Choroid plexus epithelial cell (primary cell): ENCODE measurements at regions not wholly inside any gene's neighbourhood (a gene's known extent, or its start where the extent isn't known, plus 50 kb on each side); places are given as distances from the start of the nearest gene placed in this dataset.
A peak's percentile ranks its signal among the peaks of the same experiment; 100 is the strongest.

Experiments used
- DNase-seq: peaks from one replicate; pipeline ENCODE4 v3.0.0-alpha.2; 2010; ENCODE audit warnings: low read depth
- H3K4me3 ChIP-seq: 2 replicates; pipeline ENCODE4 v1.5.1; 2011; ENCODE audit warnings: low read depth, mild to moderate bottlenecking, control low read depth, low read length, moderate library complexity
- CTCF ChIP-seq: conservative IDR thresholded peaks from 2 replicates; pipeline ENCODE4 v1.5.1; 2011; ENCODE audit warnings: low read depth, mild to moderate bottlenecking, control low read depth, inconsistent platforms, low read length, moderate library complexity

DNA sequence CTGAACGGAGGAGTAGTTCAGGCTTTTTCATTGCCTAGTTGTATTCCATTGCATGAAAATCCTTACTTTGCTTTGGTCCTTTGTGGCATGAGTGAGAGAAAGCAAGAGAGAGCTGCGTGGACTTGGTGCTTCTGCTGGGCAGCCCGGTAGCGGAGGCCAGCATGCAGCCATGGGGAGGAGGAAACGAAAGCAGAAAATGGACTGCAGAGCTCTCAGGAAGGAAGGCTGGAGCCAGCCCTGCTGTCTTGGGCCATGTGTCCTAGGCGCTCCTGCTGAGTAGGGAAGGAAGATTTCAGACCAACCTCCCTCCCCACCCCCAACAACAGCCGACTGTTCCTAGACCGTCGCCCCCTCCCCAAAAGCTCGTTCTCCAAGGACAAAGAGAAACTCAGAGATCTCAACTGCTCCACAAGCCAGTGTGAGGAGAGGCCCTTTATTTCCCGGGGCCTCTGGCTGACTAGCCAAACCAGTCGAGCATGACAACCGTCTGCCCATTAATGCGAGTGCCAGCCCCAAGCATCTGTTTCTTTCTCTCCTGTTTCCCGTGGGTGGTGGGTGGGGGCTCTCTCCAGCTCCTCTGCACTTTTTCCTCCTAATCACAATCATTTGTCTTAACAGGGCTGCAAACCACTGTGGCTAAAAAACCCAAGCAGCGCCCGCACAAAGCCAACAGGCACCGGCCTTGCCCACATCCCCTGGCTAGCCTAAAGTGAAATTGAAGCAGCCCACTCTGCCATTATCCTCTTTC, 66.8 kb upstream of the FZD7 start:
- no peak for TF ChIP-seq CTCF
- H3K4me3 ChIP-seq: no peak overlapping the region
- DNase-seq: no peak

GRCh38 chr2:201968050-201968449, 65.6 kb upstream of the FZD7 start:
- no peak overlapping the region for H3K4me3 ChIP-seq
- DNase-seq: no peak
- no peak for TF ChIP-seq CTCF

GRCh38 chr2:201968476-201968875, 65.2 kb upstream of the FZD7 start:
- H3K4me3 ChIP-seq: no peak overlapping the region
- TF ChIP-seq CTCF: no peak
- DNase-seq: no peak

DNA sequence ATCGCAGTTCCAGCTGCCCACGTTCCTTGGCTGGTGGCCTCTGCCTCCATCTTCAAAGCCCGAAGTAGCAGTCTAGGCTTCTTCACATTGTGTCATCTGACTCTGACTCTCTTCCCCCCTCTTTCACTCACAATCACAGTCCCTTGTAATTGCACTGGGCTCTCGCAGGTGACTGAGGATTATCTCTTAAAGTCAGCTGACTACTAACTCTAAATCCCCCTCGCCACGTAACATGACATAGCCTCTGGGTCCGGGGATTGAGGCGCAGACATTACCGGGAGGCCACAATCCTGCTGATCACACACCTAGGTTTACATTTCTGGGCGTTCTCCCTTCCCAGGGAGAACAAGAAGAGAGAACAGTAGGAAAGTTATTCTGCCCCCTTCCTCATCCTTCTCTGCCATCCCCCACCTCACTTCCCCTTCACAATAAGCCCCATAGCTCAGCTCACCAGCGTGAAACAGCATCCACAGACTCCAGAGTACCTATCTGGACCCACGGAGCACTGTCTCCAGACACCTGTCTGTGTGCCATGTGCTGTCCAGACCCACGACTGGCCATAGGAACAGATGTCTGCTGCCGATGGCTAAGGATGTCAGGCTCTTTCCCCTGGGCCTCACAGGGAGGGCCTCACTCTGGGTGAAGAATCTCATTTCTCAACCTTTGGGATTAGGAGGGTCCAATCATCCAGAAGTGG, 64.3 kb upstream of the FZD7 start:
- TF ChIP-seq CTCF: no peak
- H3K4me3 ChIP-seq: no peak overlapping the region
- DNase-seq: no peak

DNA sequence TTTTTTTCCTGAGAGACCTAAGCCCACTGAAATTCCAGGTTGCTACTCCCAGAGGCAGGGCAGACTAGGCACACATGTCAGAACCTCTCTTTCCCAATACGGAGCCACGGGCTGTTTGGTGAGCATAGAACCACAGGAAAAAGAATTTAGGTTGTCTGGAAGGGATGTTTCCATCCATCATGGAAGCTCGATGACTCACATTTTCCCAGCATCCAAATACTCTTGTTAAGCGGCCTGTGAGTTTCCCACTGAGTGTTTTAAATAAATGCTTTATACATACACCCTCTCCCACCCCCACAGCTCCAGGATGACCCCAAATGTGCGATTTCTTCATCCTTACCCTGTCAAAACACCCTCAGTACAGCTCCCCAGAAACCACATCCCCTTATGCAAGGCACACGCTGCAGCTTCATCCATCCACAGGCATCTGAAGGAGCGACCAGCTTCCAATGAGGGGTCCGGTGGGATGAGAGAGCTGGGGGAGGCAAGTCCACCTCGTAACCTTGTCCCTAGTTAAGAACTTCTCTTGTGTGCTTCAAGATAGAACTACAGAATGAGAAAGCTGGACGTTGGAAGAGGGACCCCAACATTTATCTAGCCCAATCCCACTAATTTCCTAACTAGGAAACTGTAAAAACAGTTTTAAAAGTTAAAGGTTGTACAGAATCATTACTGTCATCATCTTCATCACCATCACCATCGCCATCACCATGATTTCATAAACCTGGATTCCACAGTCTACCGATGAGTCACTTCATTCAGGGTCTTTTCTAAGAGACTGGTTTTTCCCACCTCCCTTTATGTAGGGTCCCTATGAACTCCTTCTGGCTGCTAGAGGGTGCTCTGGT, 63.5 kb upstream of the FZD7 start:
- no peak for TF ChIP-seq CTCF
- H3K4me3 ChIP-seq: no peak overlapping the region
- DNase-seq: peak; percentile 75

DNA sequence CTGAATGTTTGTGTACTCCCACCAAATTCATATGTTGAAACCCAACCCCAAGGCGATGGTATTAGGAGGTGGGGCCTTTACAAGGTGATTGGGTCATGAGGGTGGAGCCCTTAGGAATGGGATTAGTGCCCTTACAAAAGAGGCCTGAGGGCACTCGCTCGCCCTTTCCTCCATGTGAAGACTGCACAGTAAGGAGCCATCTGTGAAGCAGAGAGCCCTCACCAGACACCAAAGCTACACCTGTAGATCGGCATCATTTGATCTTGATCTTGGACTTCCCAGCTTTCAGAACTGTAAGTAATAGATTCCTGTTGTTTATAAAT, 62.9 kb upstream of the FZD7 start:
- no peak overlapping the region for H3K4me3 ChIP-seq
- DNase-seq: no peak
- no peak for TF ChIP-seq CTCF
